HL-60 (cell line): ENCODE measurements at regions not wholly inside any gene's neighbourhood (a gene's known extent, or its start where the extent isn't known, plus 50 kb on each side); places are given as distances from the start of the nearest gene placed in this dataset.

ENCODE experiments used
- CTCF ChIP-seq: IDR thresholded peaks from one replicate; pipeline ENCODE4 v1.5.1; 2011; ENCODE audit warnings: low read length, control low read depth, inconsistent platforms; ENCODE audit not compliant: insufficient read depth
- GABPA ChIP-seq: IDR thresholded peaks from 2 replicates; pipeline ENCODE4 v1.6.1; 2012; ENCODE audit warnings: low read depth
- POLR2AphosphoS5 ChIP-seq: IDR thresholded peaks from 2 replicates; pipeline ENCODE4 v1.6.1; 2012; ENCODE audit warnings: low read depth
- REST ChIP-seq: IDR thresholded peaks from 2 replicates; pipeline ENCODE4 v1.6.1; 2012; ENCODE audit warnings: low read depth; ENCODE audit not compliant: insufficient replicate concordance
- SPI1 ChIP-seq: IDR thresholded peaks from 2 replicates; pipeline ENCODE4 v1.6.1; 2012; ENCODE audit warnings: low read depth, mild to moderate bottlenecking, borderline replicate concordance

GRCh38 chr17:45584092-45585036 lies 93.8 kb upstream of the PLEKHM1 start:
- no peak for TF ChIP-seq CTCF
- no peak for TF ChIP-seq GABPA
- TF ChIP-seq REST = no peak
- peak; percentile 27; the same call in 1 of the 2 replicates for TF ChIP-seq POLR2AphosphoS5
- TF ChIP-seq SPI1 = no peak
